Rectal smooth muscle tissue (tissue), 1 donor: ENCODE measurements at regions not wholly inside any gene's neighbourhood (a gene's known extent, or its start where the extent isn't known, plus 50 kb on each side); places are given as distances from the start of the nearest gene placed in this dataset.

Source experiments
- H3K27ac ChIP-seq: one replicate; pipeline ENCODE4 v1.7.0; 2013; ENCODE audit warnings: low read depth, low read length, inconsistent platforms
- H3K27me3 ChIP-seq: one replicate; pipeline ENCODE4 v1.7.0; 2013; ENCODE audit warnings: low read length; ENCODE audit not compliant: control insufficient read depth, insufficient read depth
- H3K36me3 ChIP-seq: one replicate; pipeline ENCODE4 v1.7.0; 2013; ENCODE audit warnings: low read length; ENCODE audit not compliant: control insufficient read depth, insufficient read depth
- H3K4me1 ChIP-seq: one replicate; pipeline ENCODE4 v1.7.0; 2013; ENCODE audit warnings: low read length; ENCODE audit not compliant: control insufficient read depth, insufficient read depth
- H3K4me3 ChIP-seq: one replicate; pipeline ENCODE4 v1.7.0; 2013; ENCODE audit warnings: low read length
- H3K9ac ChIP-seq: one replicate; pipeline ENCODE4 v1.7.0; 2013; ENCODE audit warnings: low read length

GRCh38 chr2:128549646-128550260, 231.1 kb upstream of the HS6ST1 start:
- no peaks in the 10 kb centered on the region for H3K27me3 ChIP-seq
- H3K4me1 ChIP-seq = no peaks in the 10 kb centered on the region
- H3K4me3 ChIP-seq = no peak overlapping the region
- H3K9ac ChIP-seq = no peak overlapping the region
- no peaks in the 10 kb centered on the region for H3K36me3 ChIP-seq
- no peak overlapping the region for H3K27ac ChIP-seq

GRCh38 chr2:128550389-128550788, 231.7 kb upstream of the HS6ST1 start:
- no peaks in the 10 kb centered on the region for H3K27me3 ChIP-seq
- no peaks in the 10 kb centered on the region for H3K4me1 ChIP-seq
- no peaks in the 10 kb centered on the region for H3K36me3 ChIP-seq
- no peak overlapping the region for H3K27ac ChIP-seq
- no peak overlapping the region for H3K4me3 ChIP-seq
- H3K9ac ChIP-seq = no peak overlapping the region

DNA sequence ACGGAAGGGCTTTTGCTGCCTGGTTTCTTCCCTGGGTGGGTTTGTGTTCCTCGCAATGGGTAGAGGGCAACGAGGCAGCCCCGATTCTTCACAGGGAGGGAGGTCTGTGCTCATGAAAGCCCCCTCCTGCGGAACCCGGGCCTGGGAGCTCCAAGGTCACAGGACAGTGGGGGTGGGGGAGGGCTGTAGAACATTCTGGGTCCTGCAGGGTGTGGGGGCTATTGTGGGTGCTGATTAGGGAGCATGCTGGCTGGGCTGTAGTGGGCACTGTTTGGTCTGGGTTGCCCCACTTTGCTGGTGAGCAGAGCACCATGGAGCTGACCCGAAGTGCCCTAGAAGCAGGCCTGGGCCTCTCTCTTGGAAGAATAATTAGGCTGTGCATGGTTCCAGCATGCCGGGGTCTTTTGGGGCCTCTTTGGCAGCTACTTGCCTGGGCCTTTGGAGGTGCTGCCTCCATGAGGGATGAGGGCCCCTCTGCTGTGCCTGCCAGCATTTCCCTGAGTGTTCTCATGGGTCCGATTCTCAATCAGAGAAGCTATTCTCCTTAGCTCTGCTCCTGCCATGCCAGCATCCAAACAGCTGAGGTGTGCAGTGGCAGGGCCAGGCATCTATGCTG, 232.2 kb upstream of the HS6ST1 start:
- Histone ChIP-seq H3K9ac (no peak overlapping the region), H3K4me3 (no peak overlapping the region), H3K27ac (no peak overlapping the region), H3K27me3 (no peaks in the 10 kb centered on the region), H3K4me1 (no peaks in the 10 kb centered on the region), H3K36me3 (no peaks in the 10 kb centered on the region)

- H3K9ac ChIP-seq = no peak overlapping the region
- no peak overlapping the region for H3K27ac ChIP-seq
- no peak overlapping the region for H3K4me3 ChIP-seq
- no peaks in the 10 kb centered on the region for H3K4me1 ChIP-seq
- H3K27me3 ChIP-seq = no peaks in the 10 kb centered on the region
- H3K36me3 ChIP-seq = no peaks in the 10 kb centered on the region
These were observed 232.8 kb upstream of the HS6ST1 start for GRCh38 chr2:128551435-128551834.

GRCh38 chr2:128552141-128552805, 233.6 kb upstream of the HS6ST1 start:
- Histone ChIP-seq H3K4me1 (no peaks in the 10 kb centered on the region), H3K9ac (no peak overlapping the region), H3K27me3 (no peaks in the 10 kb centered on the region), H3K27ac (no peak overlapping the region), H3K36me3 (no peaks in the 10 kb centered on the region), H3K4me3 (no peak overlapping the region)

DNA sequence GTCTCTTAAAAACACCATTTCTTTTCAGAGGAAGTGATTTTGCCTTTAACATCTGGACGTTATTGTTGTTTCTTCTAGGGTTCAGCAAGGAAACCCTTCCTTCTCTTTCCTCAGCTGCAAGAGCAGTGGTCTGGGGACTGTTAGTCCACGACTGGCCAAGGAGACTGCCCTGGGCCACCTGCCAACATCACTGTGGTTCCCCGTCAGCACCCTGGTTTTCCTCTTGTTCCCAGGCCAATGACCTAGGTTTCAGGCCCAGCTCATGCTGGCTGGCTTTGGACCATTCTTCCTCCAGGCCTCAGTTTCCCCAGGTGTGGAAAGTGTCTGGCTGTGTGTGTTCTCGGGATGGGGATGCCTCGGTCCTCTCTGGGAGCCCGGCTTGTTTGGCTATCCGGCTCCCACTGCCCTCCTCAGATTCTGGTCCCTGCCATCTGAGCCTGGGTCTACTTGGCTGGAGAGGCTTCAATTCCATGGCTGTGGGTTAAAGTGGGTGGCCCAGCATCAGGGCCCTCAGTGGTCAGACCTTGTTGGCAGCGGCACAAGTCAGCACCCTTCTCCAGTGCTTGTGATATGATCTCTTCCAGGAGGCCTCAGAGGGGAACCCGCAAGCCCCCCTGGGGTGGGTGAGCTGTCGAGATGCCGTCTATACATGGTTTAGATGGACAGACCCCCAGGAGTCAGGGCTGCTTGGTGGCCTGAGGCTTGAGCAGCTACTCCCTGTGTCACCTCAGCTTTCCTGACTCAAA, 234.3 kb upstream of the HS6ST1 start:
- no peak overlapping the region for H3K9ac ChIP-seq
- no peak overlapping the region for H3K4me3 ChIP-seq
- no peaks in the 10 kb centered on the region for H3K36me3 ChIP-seq
- H3K27me3 ChIP-seq = no peaks in the 10 kb centered on the region
- H3K4me1 ChIP-seq = no peaks in the 10 kb centered on the region
- H3K27ac ChIP-seq = no peak overlapping the region

DNA sequence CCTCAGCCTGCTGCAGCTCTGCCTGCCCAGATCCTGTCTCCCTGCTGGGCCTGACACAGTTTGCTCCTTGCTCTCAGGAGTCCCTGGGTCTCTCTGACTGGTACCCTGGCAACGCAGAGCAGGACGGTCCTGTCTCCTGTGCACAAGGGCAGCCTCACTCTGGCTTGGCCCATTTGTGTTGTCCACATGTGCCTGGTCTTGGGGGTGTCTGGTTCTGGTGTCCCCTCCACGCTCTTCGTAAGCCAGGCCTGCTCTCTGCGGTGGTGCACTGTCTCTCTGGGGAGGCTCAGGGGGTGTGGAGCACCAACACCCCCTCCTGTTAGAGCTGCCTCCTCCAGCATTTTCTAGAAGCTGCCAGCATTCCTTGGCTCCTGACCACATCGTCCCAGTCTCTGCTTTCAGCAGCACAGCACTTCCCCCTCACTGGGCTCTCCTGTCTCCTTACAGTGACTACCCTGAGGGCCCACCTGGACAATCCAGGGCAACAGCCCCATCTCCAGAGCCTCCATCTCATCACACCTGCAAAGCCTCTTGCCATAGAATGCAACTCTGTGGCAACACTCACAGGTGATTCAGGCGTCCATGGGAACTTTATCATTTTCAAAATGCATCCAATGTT, 235.6 kb upstream of the HS6ST1 start:
- no peak overlapping the region for H3K9ac ChIP-seq
- H3K4me3 ChIP-seq = no peak overlapping the region
- no peak overlapping the region for H3K27ac ChIP-seq
- H3K4me1 ChIP-seq = no peaks in the 10 kb centered on the region
- no peaks in the 10 kb centered on the region for H3K36me3 ChIP-seq
- H3K27me3 ChIP-seq = no peaks in the 10 kb centered on the region

- H3K36me3 ChIP-seq = no peaks in the 10 kb centered on the region
- H3K4me1 ChIP-seq = no peaks in the 10 kb centered on the region
- H3K27me3 ChIP-seq = no peaks in the 10 kb centered on the region
- H3K27ac ChIP-seq = no peak overlapping the region
- H3K4me3 ChIP-seq = no peak overlapping the region
- no peak overlapping the region for H3K9ac ChIP-seq
These were observed 236.8 kb upstream of the HS6ST1 start for GRCh38 chr2:128555433-128555832.

- H3K27ac ChIP-seq = no peak overlapping the region
- no peaks in the 10 kb centered on the region for H3K36me3 ChIP-seq
- no peaks in the 10 kb centered on the region for H3K4me1 ChIP-seq
- H3K27me3 ChIP-seq = no peaks in the 10 kb centered on the region
- no peak overlapping the region for H3K9ac ChIP-seq
- H3K4me3 ChIP-seq = no peak overlapping the region
These were observed 237.4 kb upstream of the HS6ST1 start for GRCh38 chr2:128556089-128556488.

- Histone ChIP-seq H3K4me1 (no peaks in the 10 kb centered on the region), H3K9ac (no peak overlapping the region), H3K36me3 (no peaks in the 10 kb centered on the region), H3K27me3 (no peaks in the 10 kb centered on the region), H3K27ac (no peak overlapping the region), H3K4me3 (no peak overlapping the region)
These were observed 238.0 kb upstream of the HS6ST1 start for GRCh38 chr2:128556633-128557032.

DNA sequence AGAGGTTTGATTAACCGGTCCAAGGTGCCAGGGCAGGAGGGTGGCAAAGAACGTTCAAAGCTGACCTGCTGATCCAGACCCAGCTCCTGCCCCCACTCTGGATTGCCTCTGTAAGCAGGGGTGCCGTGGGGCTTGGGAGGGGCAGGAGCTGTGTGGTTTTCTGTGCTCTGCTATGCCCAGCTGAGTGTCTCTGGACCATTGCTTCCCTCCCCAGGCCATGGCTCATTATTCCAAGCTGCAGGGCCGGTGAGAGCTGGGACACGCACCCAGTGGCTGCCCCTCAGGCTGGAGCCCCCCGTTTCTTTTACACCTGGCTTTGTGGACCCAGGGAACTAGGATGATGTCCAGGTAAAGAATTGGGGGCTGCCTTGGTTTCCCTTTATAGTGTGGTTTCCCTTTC, 238.4 kb upstream of the HS6ST1 start:
- Histone ChIP-seq H3K4me1 (no peaks in the 10 kb centered on the region), H3K27me3 (no peaks in the 10 kb centered on the region), H3K4me3 (no peak overlapping the region), H3K27ac (no peak overlapping the region), H3K9ac (no peak overlapping the region), H3K36me3 (no peaks in the 10 kb centered on the region)

DNA sequence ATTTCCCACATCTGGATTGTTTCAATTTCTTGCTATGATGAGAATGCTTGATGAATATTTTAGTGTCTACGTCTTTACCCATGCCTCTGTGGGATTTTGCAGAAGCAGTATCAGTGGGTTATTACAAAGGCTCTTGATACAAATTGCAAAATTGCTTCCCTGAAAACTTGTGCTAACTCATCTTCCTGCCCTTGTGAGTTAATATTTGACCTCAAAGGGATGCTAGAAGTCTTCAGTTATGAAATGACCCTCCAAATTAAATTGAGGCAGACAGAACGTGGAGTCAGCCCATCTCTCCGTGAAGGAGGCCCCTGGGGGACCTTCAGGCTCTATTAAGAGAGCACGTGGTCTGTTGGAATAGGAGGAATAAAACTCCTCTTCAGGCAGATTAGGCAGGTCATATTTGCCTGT, 239.2 kb upstream of the HS6ST1 start:
- Histone ChIP-seq H3K36me3 (no peaks in the 10 kb centered on the region), H3K27me3 (no peaks in the 10 kb centered on the region), H3K27ac (no peak overlapping the region), H3K4me1 (peaks cover under 1% of the 10 kb centered on the region), H3K4me3 (no peak overlapping the region), H3K9ac (no peak overlapping the region)
